NB4 (cell line): ENCODE measurements at regions not wholly inside any gene's neighbourhood (a gene's known extent, or its start where the extent isn't known, plus 50 kb on each side); places are given as distances from the start of the nearest gene placed in this dataset.

ENCODE experiments used
- CTCF ChIP-seq: IDR thresholded peaks from one replicate; pipeline ENCODE4 v1.5.1; 2012; ENCODE audit warnings: low read depth, low read length
- MAX ChIP-seq: IDR thresholded peaks from 2 replicates; pipeline ENCODE4 v1.6.1; 2011; ENCODE audit warnings: low read depth, low read length
- POLR2A ChIP-seq: IDR thresholded peaks from 2 replicates; pipeline ENCODE4 v1.6.1; 2011; ENCODE audit warnings: mild to moderate bottlenecking; ENCODE audit not compliant: insufficient read length; ENCODE audit errors: extremely low read depth

- TF ChIP-seq CTCF (no peak), POLR2A (no peak), MAX (no peak)
Observed at GRCh38 chr11:112344040-112344413, 83.4 kb upstream of the PLET1 start.
